HG02798 (cell line): ENCODE measurements at regions not wholly inside any gene's neighbourhood (a gene's known extent, or its start where the extent isn't known, plus 50 kb on each side); places are given as distances from the start of the nearest gene placed in this dataset.

Experiments
- ATAC-seq: cut with Tn5 transposase; IDR thresholded peaks from one replicate; pipeline ENCODE4 v1.9.1; 2021; ENCODE audit warnings: mild to moderate bottlenecking; ENCODE audit not compliant: unreplicated experiment, poor library complexity

DNA sequence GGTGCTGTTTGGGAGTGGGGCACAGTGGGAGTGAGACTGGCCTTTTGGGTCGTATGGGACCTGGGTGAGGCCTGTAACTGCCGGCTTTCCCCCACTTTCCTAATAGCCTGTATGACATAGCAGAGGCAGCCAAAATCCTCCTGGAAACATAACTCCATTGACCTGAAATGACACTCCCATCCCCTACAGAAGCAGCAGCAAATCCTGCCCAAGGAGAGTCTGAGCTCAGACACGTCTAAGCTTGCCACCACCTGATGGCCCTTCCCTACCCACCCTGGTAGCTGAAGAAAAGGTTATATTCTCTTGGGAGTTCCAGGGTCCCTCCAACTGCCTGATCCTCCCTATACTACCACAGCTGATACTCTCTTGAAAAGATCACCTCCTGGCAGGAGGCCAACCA is 179.8 kb upstream of the ARRDC3 start:
- ATAC-seq: no peak

GRCh38 chr5:91541696-91542095 is 158.6 kb upstream of the ARRDC3 start:
- no peak for ATAC-seq

DNA sequence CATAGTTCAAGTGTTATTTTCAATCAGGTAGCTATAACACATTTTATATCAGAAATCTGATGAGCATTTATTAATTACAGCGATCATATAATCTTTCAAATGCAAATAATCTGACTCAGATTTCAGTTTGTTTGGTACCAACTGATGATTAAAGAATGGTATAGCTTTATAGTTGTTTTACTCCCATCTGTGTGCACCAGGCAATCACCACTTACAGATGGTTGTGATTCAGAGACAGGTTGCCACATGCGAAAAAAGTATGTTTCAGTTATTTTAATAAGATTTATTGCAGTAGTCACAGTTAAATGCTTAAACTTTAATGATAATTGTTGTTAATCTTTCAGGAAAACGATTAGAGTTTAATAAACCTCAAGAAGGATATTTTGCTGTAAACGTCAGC is 155.1 kb upstream of the ARRDC3 start:
- no peak for ATAC-seq

DNA sequence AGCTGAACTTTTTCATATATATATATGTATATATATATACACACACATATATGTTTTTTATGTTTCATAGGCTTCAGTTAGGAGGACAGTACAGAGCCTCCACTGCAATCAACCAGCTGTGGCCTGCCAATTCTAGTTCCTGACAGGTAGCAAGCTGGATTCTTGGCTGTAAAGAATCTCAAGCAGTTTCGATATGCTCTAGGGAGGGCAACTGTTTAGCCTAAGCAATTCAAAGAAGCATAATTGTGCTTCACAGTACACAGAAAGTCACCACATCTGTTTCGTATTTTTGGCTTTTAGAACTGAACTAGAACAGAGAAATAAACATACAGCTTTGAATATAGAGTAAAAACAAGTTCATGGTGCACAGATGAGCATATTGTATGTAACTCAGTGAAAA is 152.4 kb upstream of the ARRDC3 start:
- no peak for ATAC-seq

GRCh38 chr5:91534332-91534731 is 151.2 kb upstream of the ARRDC3 start:
- no peak for ATAC-seq

- no peak for ATAC-seq
Observed at GRCh38 chr5:91532779-91533178, 149.7 kb upstream of the ARRDC3 start.

GRCh38 chr5:91532281-91532680 is 149.2 kb upstream of the ARRDC3 start:
- no peak for ATAC-seq

DNA sequence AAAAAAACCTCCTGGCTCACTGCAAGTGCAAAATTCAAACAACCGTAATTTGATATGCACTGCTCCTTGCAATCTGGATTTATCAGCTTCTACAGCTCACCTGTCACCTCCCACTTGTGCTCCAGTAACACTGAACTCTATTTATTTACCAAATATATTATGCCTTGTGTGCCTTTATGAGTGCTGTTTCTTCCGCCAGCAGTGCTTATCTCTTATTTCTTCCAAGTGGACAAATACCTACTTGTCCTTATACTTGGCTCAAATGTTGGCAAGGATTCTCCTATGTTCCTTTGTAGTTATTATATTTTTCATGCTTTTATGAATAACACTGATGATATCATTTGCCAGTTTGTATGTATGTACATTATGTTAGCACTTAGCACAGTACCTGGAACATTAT is 145.7 kb upstream of the ARRDC3 start:
- no peak for ATAC-seq

GRCh38 chr5:91521785-91522184 is 138.7 kb upstream of the ARRDC3 start:
- ATAC-seq: no peak

GRCh38 chr5:91521334-91521733 is 138.2 kb upstream of the ARRDC3 start:
- no peak for ATAC-seq

DNA sequence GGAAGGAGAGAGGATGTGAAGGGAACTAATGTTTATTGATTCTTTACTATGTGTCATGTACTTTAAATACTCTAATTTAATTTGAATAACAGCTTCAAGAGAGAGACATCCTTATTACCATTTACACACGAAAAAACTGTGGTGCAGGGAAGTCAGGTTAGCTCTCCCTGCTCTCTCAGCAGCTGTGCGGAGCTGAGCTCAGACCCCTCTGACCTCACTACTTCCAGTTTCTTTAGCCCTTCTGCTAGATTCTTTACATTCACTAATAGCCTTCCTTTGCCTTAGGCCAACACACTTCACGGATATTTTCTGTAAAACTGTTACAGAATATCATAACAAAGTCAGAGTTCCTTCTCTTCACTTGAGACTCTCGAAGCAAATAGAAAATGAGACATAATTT is 131.3 kb upstream of the ARRDC3 start:
- ATAC-seq: no peak

DNA sequence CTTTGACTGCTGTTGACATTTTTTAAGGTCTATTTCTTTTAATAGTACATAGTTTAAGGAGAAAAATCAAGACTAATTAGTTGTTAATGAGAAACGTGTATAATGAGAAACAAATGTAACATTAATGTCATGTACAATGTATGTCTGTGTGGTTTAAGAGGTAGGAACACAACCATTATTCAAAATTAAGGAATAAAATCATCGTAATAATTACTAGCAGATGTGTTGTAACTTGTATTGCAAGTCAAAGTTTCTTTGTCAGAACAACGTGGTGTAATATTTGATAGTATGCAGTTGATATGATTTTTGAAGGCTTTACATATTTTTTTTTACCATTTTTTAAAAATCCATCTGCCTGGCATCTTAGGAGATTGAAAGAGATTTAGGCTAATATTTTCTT is 120.2 kb upstream of the ARRDC3 start:
- ATAC-seq: no peak

- ATAC-seq: no peak
Observed at GRCh38 chr5:91500758-91501157, 117.6 kb upstream of the ARRDC3 start.

DNA sequence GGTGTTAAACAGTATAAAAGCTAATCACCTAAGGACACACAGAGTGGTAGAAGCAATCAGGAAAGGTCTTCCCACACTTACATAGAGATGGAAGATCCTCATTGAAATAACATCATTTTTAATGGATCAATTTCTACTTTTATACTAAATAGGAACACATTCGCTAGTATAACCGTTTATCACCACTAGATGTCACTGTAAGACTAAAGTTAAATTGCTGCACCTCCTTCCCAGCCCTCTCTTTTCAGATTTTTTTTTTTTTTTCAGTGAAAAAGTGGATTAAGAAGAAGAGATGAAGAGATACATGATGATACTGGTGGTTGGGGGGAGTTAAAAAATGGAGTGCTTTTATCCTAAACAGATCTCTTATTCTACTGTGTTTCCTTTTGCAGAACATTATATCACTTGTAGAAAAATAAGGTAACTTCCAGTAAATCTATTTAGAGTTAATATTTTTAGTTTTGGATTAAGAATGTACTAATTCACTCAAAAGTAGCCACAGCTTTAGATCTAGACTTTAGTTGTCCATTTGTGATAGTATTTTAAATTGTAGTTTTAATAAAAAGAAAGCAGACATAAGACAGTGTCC is 116.9 kb upstream of the ARRDC3 start:
- peak; percentile 71 for ATAC-seq

DNA sequence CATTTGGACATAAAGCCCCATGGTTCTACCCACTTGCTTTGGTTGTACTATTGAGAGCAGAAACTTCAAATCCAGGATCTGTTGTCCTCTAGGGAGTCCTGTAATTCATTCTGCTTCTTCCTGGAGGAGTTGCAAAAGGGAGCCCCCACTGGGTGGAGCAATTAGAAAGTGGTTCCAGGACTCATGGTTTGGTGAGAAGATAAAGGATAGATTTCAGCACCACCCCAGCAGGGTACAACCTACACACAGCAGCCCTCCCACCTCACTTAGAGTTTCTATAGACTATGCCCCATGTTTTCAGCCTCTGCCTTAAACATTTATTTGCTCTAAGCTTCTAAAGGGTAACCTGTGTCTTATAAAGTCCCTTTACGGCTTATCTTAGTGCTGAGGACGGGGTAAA is 112.6 kb upstream of the ARRDC3 start:
- no peak for ATAC-seq

- ATAC-seq: no peak
Observed at GRCh38 chr5:91494447-91494996, 111.4 kb upstream of the ARRDC3 start.

GRCh38 chr5:91493086-91493485 is 110.0 kb upstream of the ARRDC3 start:
- no peak for ATAC-seq

GRCh38 chr5:91491229-91491628 is 108.1 kb upstream of the ARRDC3 start:
- ATAC-seq: peak; percentile 41

DNA sequence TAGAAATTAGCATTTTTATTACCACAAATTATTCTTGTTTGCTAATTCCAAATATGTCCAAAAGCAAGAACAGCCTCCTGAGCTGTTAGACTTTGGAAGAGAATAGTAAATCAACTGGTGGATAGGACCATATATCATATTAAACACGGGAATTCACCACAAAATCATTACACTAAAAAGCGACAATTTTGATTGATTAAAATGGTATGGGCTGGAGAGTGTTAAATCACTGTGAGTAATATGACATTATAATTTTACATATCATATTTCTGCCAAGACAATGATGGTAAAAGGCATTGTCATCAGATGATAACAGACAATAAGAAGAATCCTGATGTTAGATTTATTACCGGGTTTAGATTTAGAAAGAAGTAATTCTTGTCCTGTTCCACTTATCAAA is 107.2 kb upstream of the ARRDC3 start:
- no peak for ATAC-seq

DNA sequence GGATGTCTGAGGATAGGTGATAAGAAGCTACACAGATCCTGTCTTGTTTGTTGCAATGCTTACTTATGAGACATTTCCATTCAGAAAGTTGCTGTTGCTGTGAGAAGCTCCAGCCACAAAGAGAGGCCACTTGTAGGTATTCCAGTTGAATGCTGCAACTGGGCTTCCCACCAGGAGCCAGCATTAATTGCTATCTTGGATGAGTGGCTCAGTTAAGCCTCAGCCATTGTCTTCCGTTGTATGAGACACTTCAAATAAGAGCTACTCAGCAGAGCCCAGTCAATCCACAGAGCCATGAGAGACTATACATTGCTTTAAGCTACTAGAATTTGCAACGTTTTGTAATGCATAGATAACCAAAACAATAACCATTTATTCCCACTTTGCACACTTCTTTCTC is 104.3 kb upstream of the ARRDC3 start:
- no peak for ATAC-seq

- no peak for ATAC-seq
Observed at GRCh38 chr5:91486638-91487037, 103.5 kb upstream of the ARRDC3 start.

DNA sequence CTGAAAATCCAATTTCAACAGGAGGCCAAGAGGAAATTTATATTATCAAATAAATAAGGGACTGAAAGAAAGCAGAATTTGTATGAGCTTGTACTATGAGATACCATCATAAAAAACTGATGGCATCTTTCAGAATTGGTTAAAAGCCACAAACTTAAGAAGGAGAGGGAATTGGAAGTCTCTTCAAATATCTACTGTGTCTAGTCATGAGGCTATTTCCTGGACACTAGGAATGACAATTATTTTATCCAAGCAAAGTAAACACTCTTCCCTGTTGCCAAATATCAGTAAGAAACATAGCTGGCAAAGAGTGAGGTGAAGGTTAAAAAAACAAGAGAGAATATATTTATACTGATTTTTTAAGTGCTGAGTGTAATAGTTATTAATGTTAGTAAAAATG is 101.5 kb upstream of the ARRDC3 start:
- no peak for ATAC-seq

DNA sequence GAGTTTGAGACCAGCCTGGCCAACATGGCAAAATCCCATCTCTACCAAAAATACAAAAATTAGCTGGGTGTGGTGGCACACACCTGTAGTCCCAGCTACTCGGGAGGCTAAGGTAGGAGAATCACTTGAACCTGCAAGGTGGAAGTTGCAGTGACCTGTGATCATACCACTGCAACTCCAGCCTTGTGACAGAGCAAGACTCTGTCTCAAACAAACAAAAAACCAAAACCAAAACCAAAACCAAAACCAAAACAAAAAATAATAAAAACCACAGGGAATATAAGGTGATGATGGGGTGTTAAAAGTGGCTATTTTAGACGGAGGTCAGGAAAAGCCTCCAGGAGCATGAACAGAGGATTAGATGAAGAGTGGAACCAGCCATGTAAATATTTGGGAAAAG is 96.3 kb upstream of the ARRDC3 start:
- ATAC-seq: peak; percentile 55
